ENCODE measurements at regions not wholly inside any gene's neighbourhood (a gene's known extent, or its start where the extent isn't known, plus 50 kb on each side); places are given as distances from the start of the nearest gene placed in this dataset.

- WGBS = 83% methylated on average over 3 of the region's 5 CpGs
- Histone ChIP-seq H3K4me3 (ENCODE audit: low read length) (no peak overlapping the region), H3K9me3 (ENCODE audit: insufficient read depth, low read depth, low read length) (no peaks in the 10 kb centered on the region), H3K36me3 (ENCODE audit: insufficient read depth, low read length) (no peaks in the 10 kb centered on the region), H3K27ac (ENCODE audit: low read depth, low read length) (no peak overlapping the region), H3K9ac (ENCODE audit: low read depth, low read length) (no peak overlapping the region), H3K27me3 (ENCODE audit: insufficient read depth, low read length) (no peaks in the 10 kb centered on the region), H3K4me1 (ENCODE audit: insufficient read depth, low read length) (no peaks in the 10 kb centered on the region)
Measured at GRCh38 chr11:112460141-112460540, 199.5 kb upstream of the PLET1 start.

- H3K4me1 ChIP-seq (ENCODE audit: insufficient read depth, low read length) = no peaks in the 10 kb centered on the region
- no peak overlapping the region for H3K27ac ChIP-seq (ENCODE audit: low read depth, low read length)
- H3K4me3 ChIP-seq (ENCODE audit: low read length) = no peak overlapping the region
- no peaks in the 10 kb centered on the region for H3K9me3 ChIP-seq (ENCODE audit: insufficient read depth, low read depth, low read length)
- no peak overlapping the region for H3K9ac ChIP-seq (ENCODE audit: low read depth, low read length)
- 95% methylated on average over 1 of the region's 1 CpG for WGBS
- H3K36me3 ChIP-seq (ENCODE audit: insufficient read depth, low read length) = no peaks in the 10 kb centered on the region
- H3K27me3 ChIP-seq (ENCODE audit: insufficient read depth, low read length) = no peaks in the 10 kb centered on the region
Measured at GRCh38 chr11:112464949-112465348, 204.3 kb upstream of the PLET1 start.

- Histone ChIP-seq H3K36me3 (ENCODE audit: insufficient read depth, low read length) (no peaks in the 10 kb centered on the region), H3K9ac (ENCODE audit: low read depth, low read length) (no peak overlapping the region), H3K9me3 (ENCODE audit: insufficient read depth, low read depth, low read length) (no peaks in the 10 kb centered on the region), H3K27me3 (ENCODE audit: insufficient read depth, low read length) (no peaks in the 10 kb centered on the region), H3K4me3 (ENCODE audit: low read length) (no peak overlapping the region), H3K27ac (ENCODE audit: low read depth, low read length) (no peak overlapping the region), H3K4me1 (ENCODE audit: insufficient read depth, low read length) (no peaks in the 10 kb centered on the region)
- 88% methylated on average over 6 of the region's 6 CpGs for WGBS
Measured at GRCh38 chr11:112465433-112466024, 204.9 kb upstream of the PLET1 start.

GRCh38 chr11:112467721-112468120, 207.1 kb upstream of the PLET1 start:
- H3K27me3 ChIP-seq (ENCODE audit: insufficient read depth, low read length) = no peaks in the 10 kb centered on the region
- no peaks in the 10 kb centered on the region for H3K9me3 ChIP-seq (ENCODE audit: insufficient read depth, low read depth, low read length)
- H3K36me3 ChIP-seq (ENCODE audit: insufficient read depth, low read length) = no peaks in the 10 kb centered on the region
- WGBS = 90% methylated on average over 3 of the region's 3 CpGs
- no peaks in the 10 kb centered on the region for H3K4me1 ChIP-seq (ENCODE audit: insufficient read depth, low read length)
- no peak overlapping the region for H3K27ac ChIP-seq (ENCODE audit: low read depth, low read length)
- H3K4me3 ChIP-seq (ENCODE audit: low read length) = no peak overlapping the region
- no peak overlapping the region for H3K9ac ChIP-seq (ENCODE audit: low read depth, low read length)

GRCh38 chr11:112469376-112469775, 208.7 kb upstream of the PLET1 start:
- no peaks in the 10 kb centered on the region for H3K36me3 ChIP-seq (ENCODE audit: insufficient read depth, low read length)
- H3K4me1 ChIP-seq (ENCODE audit: insufficient read depth, low read length) = no peaks in the 10 kb centered on the region
- H3K9me3 ChIP-seq (ENCODE audit: insufficient read depth, low read depth, low read length) = no peaks in the 10 kb centered on the region
- H3K27me3 ChIP-seq (ENCODE audit: insufficient read depth, low read length) = no peaks in the 10 kb centered on the region
- no peak overlapping the region for H3K9ac ChIP-seq (ENCODE audit: low read depth, low read length)
- 93% methylated on average over 4 of the region's 4 CpGs for WGBS
- H3K27ac ChIP-seq (ENCODE audit: low read depth, low read length) = no peak overlapping the region
- H3K4me3 ChIP-seq (ENCODE audit: low read length) = no peak overlapping the region

GRCh38 chr11:112470355-112470754, 209.7 kb upstream of the PLET1 start:
- whole genome bisulfite sequencing = 93% methylated on average over 4 of the region's 4 CpGs
- Histone ChIP-seq H3K4me1 (ENCODE audit: insufficient read depth, low read length) (no peaks in the 10 kb centered on the region), H3K9me3 (ENCODE audit: insufficient read depth, low read depth, low read length) (no peaks in the 10 kb centered on the region), H3K27ac (ENCODE audit: low read depth, low read length) (no peak overlapping the region), H3K4me3 (ENCODE audit: low read length) (no peak overlapping the region), H3K27me3 (ENCODE audit: insufficient read depth, low read length) (no peaks in the 10 kb centered on the region), H3K9ac (ENCODE audit: low read depth, low read length) (no peak overlapping the region), H3K36me3 (ENCODE audit: insufficient read depth, low read length) (no peaks in the 10 kb centered on the region)

GRCh38 chr11:112471731-112472130, 211.1 kb upstream of the PLET1 start:
- Histone ChIP-seq H3K9me3 (ENCODE audit: insufficient read depth, low read depth, low read length) (no peaks in the 10 kb centered on the region), H3K27me3 (ENCODE audit: insufficient read depth, low read length) (no peaks in the 10 kb centered on the region; the same call in 1 of the 2 replicates), H3K27ac (ENCODE audit: low read depth, low read length) (no peak overlapping the region), H3K9ac (ENCODE audit: low read depth, low read length) (no peak overlapping the region), H3K36me3 (ENCODE audit: insufficient read depth, low read length) (no peaks in the 10 kb centered on the region), H3K4me3 (ENCODE audit: low read length) (no peak overlapping the region), H3K4me1 (ENCODE audit: insufficient read depth, low read length) (no peaks in the 10 kb centered on the region)
- WGBS = 93% methylated on average over 5 of the region's 5 CpGs

GRCh38 chr11:112477152-112477551, 216.5 kb upstream of the PLET1 start:
- 94% methylated on average over 2 of the region's 2 CpGs for WGBS
- Histone ChIP-seq H3K36me3 (ENCODE audit: insufficient read depth, low read length) (no peaks in the 10 kb centered on the region), H3K9me3 (ENCODE audit: insufficient read depth, low read depth, low read length) (no peaks in the 10 kb centered on the region), H3K4me1 (ENCODE audit: insufficient read depth, low read length) (0 out of 2 replicates have a peak, but pooled peaks cover 3% of the 10 kb centered on the region), H3K9ac (ENCODE audit: low read depth, low read length) (no peak overlapping the region), H3K4me3 (ENCODE audit: low read length) (no peak overlapping the region), H3K27me3 (ENCODE audit: insufficient read depth, low read length) (no peaks in the 10 kb centered on the region; the same call in 1 of the 2 replicates), H3K27ac (ENCODE audit: low read depth, low read length) (no peak overlapping the region)

GRCh38 chr11:112477581-112478317, 217.1 kb upstream of the PLET1 start:
- 0 out of 2 replicates have a peak, but pooled peaks cover 3% of the 10 kb centered on the region for H3K4me1 ChIP-seq (ENCODE audit: insufficient read depth, low read length)
- WGBS = 83% methylated on average over 6 of the region's 6 CpGs
- H3K27ac ChIP-seq (ENCODE audit: low read depth, low read length) = no peak overlapping the region
- no peak overlapping the region for H3K4me3 ChIP-seq (ENCODE audit: low read length)
- no peak overlapping the region for H3K9ac ChIP-seq (ENCODE audit: low read depth, low read length)
- H3K27me3 ChIP-seq (ENCODE audit: insufficient read depth, low read length) = no peaks in the 10 kb centered on the region; the same call in 1 of the 2 replicates
- no peaks in the 10 kb centered on the region for H3K36me3 ChIP-seq (ENCODE audit: insufficient read depth, low read length)
- H3K9me3 ChIP-seq (ENCODE audit: insufficient read depth, low read depth, low read length) = no peaks in the 10 kb centered on the region

- Histone ChIP-seq H3K9ac (ENCODE audit: low read depth, low read length) (no peak overlapping the region), H3K9me3 (ENCODE audit: insufficient read depth, low read depth, low read length) (no peaks in the 10 kb centered on the region), H3K36me3 (ENCODE audit: insufficient read depth, low read length) (no peaks in the 10 kb centered on the region), H3K27ac (ENCODE audit: low read depth, low read length) (no peak overlapping the region), H3K4me1 (ENCODE audit: insufficient read depth, low read length) (0 out of 2 replicates have a peak, but pooled peaks cover 3% of the 10 kb centered on the region), H3K4me3 (ENCODE audit: low read length) (no peak overlapping the region), H3K27me3 (ENCODE audit: insufficient read depth, low read length) (no peaks in the 10 kb centered on the region; the same call in 1 of the 2 replicates)
- WGBS = 88% methylated on average over 4 of the region's 4 CpGs
Measured at GRCh38 chr11:112478806-112479205, 218.1 kb upstream of the PLET1 start.

GRCh38 chr11:112481431-112481830, 220.8 kb upstream of the PLET1 start:
- H3K27me3 ChIP-seq (ENCODE audit: insufficient read depth, low read length) = no peaks in the 10 kb centered on the region
- no peak overlapping the region for H3K27ac ChIP-seq (ENCODE audit: low read depth, low read length)
- H3K4me3 ChIP-seq (ENCODE audit: low read length) = no peak overlapping the region
- no peak overlapping the region for H3K9ac ChIP-seq (ENCODE audit: low read depth, low read length)
- H3K9me3 ChIP-seq (ENCODE audit: insufficient read depth, low read depth, low read length) = no peaks in the 10 kb centered on the region
- 86% methylated on average over 1 of the region's 1 CpG for WGBS
- no peaks in the 10 kb centered on the region for H3K36me3 ChIP-seq (ENCODE audit: insufficient read depth, low read length)
- 0 out of 2 replicates have a peak, but pooled peaks cover 3% of the 10 kb centered on the region for H3K4me1 ChIP-seq (ENCODE audit: insufficient read depth, low read length)

Data from HUES64 (cell line).